ENCODE measurements at regions not wholly inside any gene's neighbourhood (a gene's known extent, or its start where the extent isn't known, plus 50 kb on each side); places are given as distances from the start of the nearest gene placed in this dataset.

DNA sequence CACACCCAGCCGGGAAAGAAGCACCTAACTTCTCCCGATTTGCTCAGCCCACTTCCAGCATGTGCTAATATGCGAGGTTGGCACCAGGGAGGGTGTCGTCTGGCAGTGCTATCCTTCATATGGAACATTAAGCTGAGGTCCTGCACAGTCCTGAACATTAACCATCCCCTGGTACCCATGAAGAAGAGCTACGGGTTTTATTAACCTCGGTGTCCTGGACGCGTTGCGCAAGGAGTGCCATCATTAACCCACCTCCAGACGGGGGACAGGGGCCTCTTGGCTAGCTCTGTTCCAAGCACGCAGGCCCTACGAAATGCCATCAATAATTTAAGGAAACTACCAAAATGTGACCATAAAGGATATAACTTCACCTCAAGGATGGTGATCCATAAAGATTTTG, 193.5 kb downstream of the MAF start:
- peaks cover 4% of the 10 kb centered on the region for H3K4me1 Mint-ChIP-seq
- H3K9me3 Mint-ChIP-seq, result no peaks in the 10 kb centered on the region
- H3K4me3 Mint-ChIP-seq, result no peak overlapping the region
- DNase-seq (ENCODE audit: low read depth, low spot score), result no peak
- H3K27ac Mint-ChIP-seq (ENCODE audit: unreplicated experiment), result no peak overlapping the region
- H3K27me3 Mint-ChIP-seq (ENCODE audit: low read depth), result peaks cover 6% of the 10 kb centered on the region
- no peaks in the 10 kb centered on the region for H3K36me3 Mint-ChIP-seq (ENCODE audit: low read depth)
- TF ChIP-seq, protein P1, sequence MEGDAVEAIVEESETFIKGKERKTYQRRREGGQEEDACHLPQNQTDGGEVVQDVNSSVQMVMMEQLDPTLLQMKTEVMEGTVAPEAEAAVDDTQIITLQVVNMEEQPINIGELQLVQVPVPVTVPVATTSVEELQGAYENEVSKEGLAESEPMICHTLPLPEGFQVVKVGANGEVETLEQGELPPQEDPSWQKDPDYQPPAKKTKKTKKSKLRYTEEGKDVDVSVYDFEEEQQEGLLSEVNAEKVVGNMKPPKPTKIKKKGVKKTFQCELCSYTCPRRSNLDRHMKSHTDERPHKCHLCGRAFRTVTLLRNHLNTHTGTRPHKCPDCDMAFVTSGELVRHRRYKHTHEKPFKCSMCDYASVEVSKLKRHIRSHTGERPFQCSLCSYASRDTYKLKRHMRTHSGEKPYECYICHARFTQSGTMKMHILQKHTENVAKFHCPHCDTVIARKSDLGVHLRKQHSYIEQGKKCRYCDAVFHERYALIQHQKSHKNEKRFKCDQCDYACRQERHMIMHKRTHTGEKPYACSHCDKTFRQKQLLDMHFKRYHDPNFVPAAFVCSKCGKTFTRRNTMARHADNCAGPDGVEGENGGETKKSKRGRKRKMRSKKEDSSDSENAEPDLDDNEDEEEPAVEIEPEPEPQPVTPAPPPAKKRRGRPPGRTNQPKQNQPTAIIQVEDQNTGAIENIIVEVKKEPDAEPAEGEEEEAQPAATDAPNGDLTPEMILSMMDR (conservative IDR thresholded peaks at IDR 0.05), result no peak

DNA sequence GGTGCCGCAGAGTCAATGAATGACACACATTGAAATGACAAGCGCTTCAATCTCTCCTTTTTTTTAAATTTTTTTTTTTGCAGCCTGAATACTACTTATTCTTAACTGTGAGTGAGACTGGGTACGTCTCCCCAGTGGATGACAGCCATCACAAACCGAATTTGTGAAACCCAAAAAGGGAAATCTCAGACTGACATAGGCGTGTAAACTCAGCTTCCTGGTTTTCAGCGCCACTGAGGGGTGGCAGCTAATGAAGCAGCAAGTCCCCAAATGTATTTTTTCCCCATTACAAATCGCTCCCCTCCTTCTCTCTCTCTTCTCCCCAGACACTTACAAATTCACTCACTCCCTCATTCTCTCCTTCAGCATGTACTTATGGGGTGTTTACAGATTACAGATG, 196.0 kb downstream of the MAF start:
- peaks cover 6% of the 10 kb centered on the region for H3K27me3 Mint-ChIP-seq (ENCODE audit: low read depth)
- H3K27ac Mint-ChIP-seq (ENCODE audit: unreplicated experiment), result no peak overlapping the region

GRCh38 chr16:79403534-79403933, 197.0 kb downstream of the MAF start:
- Mint-ChIP-seq H3K27me3 (ENCODE audit: low read depth) (peaks cover 4% of the 10 kb centered on the region), H3K4me3 (no peak overlapping the region), H3K36me3 (ENCODE audit: low read depth) (no peaks in the 10 kb centered on the region), H3K9me3 (no peaks in the 10 kb centered on the region), H3K27ac (ENCODE audit: unreplicated experiment) (no peak overlapping the region), H3K4me1 (peaks cover 4% of the 10 kb centered on the region)
- TF ChIP-seq, protein P1 (conservative IDR thresholded peaks at IDR 0.05), result no peak
- no peak for DNase-seq (ENCODE audit: low read depth, low spot score)

More for the DNA sequence above, 196.0 kb downstream of the MAF start:
- Mint-ChIP-seq H3K9me3 (no peaks in the 10 kb centered on the region), H3K36me3 (ENCODE audit: low read depth) (no peaks in the 10 kb centered on the region), H3K4me3 (no peak overlapping the region), H3K4me1 (peaks cover 4% of the 10 kb centered on the region)
- TF ChIP-seq, protein P1 (conservative IDR thresholded peaks at IDR 0.05), result no peak
- DNase-seq (ENCODE audit: low read depth, low spot score), result no peak

GRCh38 chr16:79402920-79403319, 197.6 kb downstream of the MAF start:
- H3K36me3 Mint-ChIP-seq (ENCODE audit: low read depth), result no peaks in the 10 kb centered on the region
- H3K27ac Mint-ChIP-seq (ENCODE audit: unreplicated experiment), result no peak overlapping the region
- DNase-seq (ENCODE audit: low read depth, low spot score), result no peak
- peaks cover 4% of the 10 kb centered on the region for H3K27me3 Mint-ChIP-seq (ENCODE audit: low read depth)
- TF ChIP-seq, protein P1 (conservative IDR thresholded peaks at IDR 0.05), result no peak
- peaks cover 3% of the 10 kb centered on the region for H3K9me3 Mint-ChIP-seq
- H3K4me3 Mint-ChIP-seq, result no peak overlapping the region
- peaks cover 4% of the 10 kb centered on the region for H3K4me1 Mint-ChIP-seq

- Mint-ChIP-seq H3K4me1 (no peaks in the 10 kb centered on the region), H3K4me3 (no peak overlapping the region), H3K9me3 (peaks cover 3% of the 10 kb centered on the region), H3K27me3 (ENCODE audit: low read depth) (no peaks in the 10 kb centered on the region), H3K27ac (ENCODE audit: unreplicated experiment) (no peak overlapping the region), H3K36me3 (ENCODE audit: low read depth) (no peaks in the 10 kb centered on the region)
- TF ChIP-seq, protein P1 (conservative IDR thresholded peaks at IDR 0.05), result no peak
- no peak for DNase-seq (ENCODE audit: low read depth, low spot score)
These were observed 198.2 kb downstream of the MAF start for GRCh38 chr16:79402356-79402755.

DNA sequence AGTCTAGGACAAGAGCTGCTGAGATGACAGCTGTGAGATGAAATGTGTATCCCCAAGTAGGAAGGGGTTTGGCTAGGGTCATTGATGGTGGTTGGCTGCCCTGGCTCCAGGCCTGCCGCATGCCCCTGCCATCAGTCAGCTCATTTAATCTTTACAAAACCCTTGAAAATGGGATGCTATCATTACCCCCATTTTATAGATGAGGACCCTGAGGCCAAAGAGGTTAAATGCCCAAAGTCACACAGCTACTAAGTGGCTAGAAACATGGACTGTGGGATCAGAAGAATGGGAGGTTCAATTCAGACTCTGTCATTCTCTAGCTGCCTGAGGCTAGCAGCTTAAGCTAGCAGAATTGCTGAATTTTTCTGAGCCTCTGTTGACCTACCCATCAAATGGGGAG, 198.8 kb downstream of the MAF start:
- Mint-ChIP-seq H3K4me3 (no peak overlapping the region), H3K36me3 (ENCODE audit: low read depth) (no peaks in the 10 kb centered on the region), H3K27ac (ENCODE audit: unreplicated experiment) (no peak overlapping the region), H3K4me1 (no peaks in the 10 kb centered on the region), H3K27me3 (ENCODE audit: low read depth) (no peaks in the 10 kb centered on the region), H3K9me3 (peaks cover 3% of the 10 kb centered on the region)
- TF ChIP-seq, protein P1 (conservative IDR thresholded peaks at IDR 0.05), result no peak
- no peak for DNase-seq (ENCODE audit: low read depth, low spot score)
